Naive thymus-derived CD4-positive, alpha-beta T cell (primary cell): ENCODE measurements at regions not wholly inside any gene's neighbourhood (a gene's known extent, or its start where the extent isn't known, plus 50 kb on each side); places are given as distances from the start of the nearest gene placed in this dataset.

Source experiments
- ATAC-seq: fragments of 150-1000 bp; cut with Tn5 transposase; 2 replicates; pipeline ENCODE4 v1.10.0; 2021; ENCODE audit warnings: mild to moderate bottlenecking, moderate library complexity
- CTCF ChIA-PET: fragments of 350-600 bp; sonication (Branson Sonifier 250); formaldehyde crosslinking; loops from one replicate; lab custom pipeline; 2021; ENCODE audit warnings: antibody characterized with exemption; lab: Charles Lee
- POLR2A ChIA-PET: fragments of 350-600 bp; sonication (Branson Sonifier 250); formaldehyde crosslinking; loops from one replicate; lab custom pipeline; 2021; ENCODE audit warnings: antibody characterized with exemption, inconsistent platforms; lab: Charles Lee
- DNase-seq, 9 donors: peaks; one replicate each; pipeline versions ENCODE4 v3.0.0 to v3.0.0-alpha.2; 2020 to 2022; ENCODE audit warnings: mixed read lengths in 1 of 9
- H3K27ac ChIP-seq: one replicate; pipeline ENCODE4 v1.7.0; 2013; ENCODE audit warnings: mild to moderate bottlenecking, low read depth, low read length, moderate library complexity
- H3K27me3 ChIP-seq, 2 donors: one replicate each; pipeline ENCODE4 v1.7.0; 2013; ENCODE audit warnings: low read length in 2 of 2, mild to moderate bottlenecking in 2 of 2, moderate library complexity in 2 of 2; ENCODE audit not compliant: control insufficient read depth in 2 of 2, insufficient read depth in 2 of 2
- H3K36me3 ChIP-seq, 3 experiments: 1 replicate in 2 of 3; 2 replicates in 1 of 3; pipeline ENCODE4 v1.7.0; 2013; ENCODE audit warnings: low read length in 3 of 3, mild to moderate bottlenecking in 3 of 3, moderate library complexity in 1 of 3; ENCODE audit not compliant: insufficient read depth in 3 of 3, control insufficient read depth in 2 of 3
- H3K4me1 ChIP-seq, 2 donors: one replicate each; pipeline ENCODE4 v1.7.0; 2013; ENCODE audit warnings: low read length in 2 of 2, mild to moderate bottlenecking in 2 of 2, moderate library complexity in 1 of 2; ENCODE audit not compliant: control insufficient read depth in 2 of 2, insufficient read depth in 2 of 2
- H3K4me3 ChIP-seq: 2 replicates; pipeline ENCODE4 v1.7.0; 2013; ENCODE audit warnings: mild to moderate bottlenecking, low read length
- H3K9me3 ChIP-seq, 3 experiments: 1 replicate in 2 of 3; 2 replicates in 1 of 3; pipeline ENCODE4 v1.7.0; 2013; ENCODE audit warnings: low read length in 3 of 3; ENCODE audit not compliant: control insufficient read depth in 2 of 3
- H3K27ac Mint-ChIP-seq, 9 donors: one replicate each; pipeline ENCODE4 v1.8.0; 2020 to 2022; ENCODE audit warnings: mixed read lengths in 9 of 9, mild to moderate bottlenecking in 8 of 9, moderate library complexity in 5 of 9, inconsistent platforms in 2 of 9
- H3K27me3 Mint-ChIP-seq, 5 donors: one replicate each; pipeline ENCODE4 v1.8.0; 2021 to 2022; ENCODE audit warnings: mixed read lengths in 5 of 5, mild to moderate bottlenecking in 1 of 5
- H3K36me3 Mint-ChIP-seq, 5 donors: one replicate each; pipeline ENCODE4 v1.8.0; 2020 to 2022; ENCODE audit warnings: mixed read lengths in 5 of 5, mild to moderate bottlenecking in 3 of 5, inconsistent platforms in 1 of 5
- H3K4me1 Mint-ChIP-seq, 7 donors: one replicate each; pipeline ENCODE4 v1.8.0; 2020 to 2022; ENCODE audit warnings: mixed read lengths in 7 of 7, mild to moderate bottlenecking in 3 of 7, inconsistent platforms in 1 of 7
- H3K4me3 Mint-ChIP-seq, 10 donors: one replicate each; pipeline ENCODE4 v1.8.0; 2020 to 2022; ENCODE audit warnings: mild to moderate bottlenecking in 10 of 10, mixed read lengths in 10 of 10, moderate library complexity in 6 of 10, inconsistent platforms in 2 of 10
- H3K9me3 Mint-ChIP-seq, 11 donors: one replicate each; pipeline ENCODE4 v1.8.0; 2020 to 2022; ENCODE audit warnings: mixed read lengths in 11 of 11, mild to moderate bottlenecking in 4 of 11, inconsistent platforms in 1 of 11, moderate library complexity in 1 of 11
- intact Hi-C, 2 donors: fragments of 100-400 bp; cut with micrococcal nuclease; formaldehyde crosslinking; loops; one replicate each; pipeline ENCODE4 v1.15.1; 2023

DNA sequence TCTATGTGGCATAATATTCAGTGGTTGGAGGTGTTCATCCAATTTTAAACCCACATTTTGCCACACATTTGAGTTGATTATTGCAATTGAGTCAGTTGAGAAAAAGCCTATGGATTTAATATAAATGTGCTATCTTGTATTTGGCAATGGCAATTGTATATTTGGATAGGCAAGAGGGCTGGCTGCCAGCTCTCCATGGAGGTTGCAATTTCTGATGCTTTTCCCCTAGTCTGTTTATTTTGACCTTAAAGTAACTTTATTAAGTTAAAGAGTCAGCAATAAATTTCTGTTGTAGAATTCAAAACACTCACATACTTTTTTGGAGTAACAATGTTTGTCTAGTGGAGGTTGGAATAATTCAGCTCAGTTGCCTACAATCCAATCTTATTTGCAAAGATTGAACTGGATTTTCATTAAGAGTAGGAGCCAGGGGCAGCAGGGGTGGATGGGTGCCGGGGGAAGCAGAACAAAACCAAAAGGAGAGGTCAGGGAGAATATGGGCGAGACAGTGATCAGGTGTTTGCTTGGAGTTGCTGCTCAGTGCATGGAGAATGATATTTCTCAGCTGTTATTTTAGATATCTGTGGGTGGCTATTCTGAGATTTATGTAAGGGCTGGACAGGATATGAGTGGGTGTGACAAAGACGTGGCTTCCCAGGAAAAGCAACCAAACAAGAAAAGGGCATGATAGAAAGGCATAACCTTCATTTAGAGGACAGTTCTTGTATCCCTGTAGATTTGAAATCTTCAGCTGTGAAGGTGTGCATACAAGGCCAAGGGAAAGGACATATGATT, 163.0 kb downstream of the HDGFL1 start:
- ATAC-seq (no peak), DNase-seq (no peak)
- Mint-ChIP-seq H3K4me3 (no peak overlapping the region), H3K27ac (no peak overlapping the region), H3K4me1 (no peaks in the 10 kb centered on the region), H3K36me3 (no peaks in the 10 kb centered on the region), H3K27me3 (no peaks in the 10 kb centered on the region), H3K9me3 (peaks cover 0 to 5% (median 0%) of the 10 kb centered on the region in 11 donors)
- Histone ChIP-seq H3K36me3 (no peaks in the 10 kb centered on the region), H3K4me1 (no peaks in the 10 kb centered on the region), H3K27ac (no peak overlapping the region), H3K9me3 (no peaks in the 10 kb centered on the region), H3K4me3 (no peak overlapping the region), H3K27me3 (no peaks in the 10 kb centered on the region)
- CTCF ChIA-PET: no interaction called here
- POLR2A ChIA-PET: no interaction called here
- intact Hi-C loops: no loop called here

DNA sequence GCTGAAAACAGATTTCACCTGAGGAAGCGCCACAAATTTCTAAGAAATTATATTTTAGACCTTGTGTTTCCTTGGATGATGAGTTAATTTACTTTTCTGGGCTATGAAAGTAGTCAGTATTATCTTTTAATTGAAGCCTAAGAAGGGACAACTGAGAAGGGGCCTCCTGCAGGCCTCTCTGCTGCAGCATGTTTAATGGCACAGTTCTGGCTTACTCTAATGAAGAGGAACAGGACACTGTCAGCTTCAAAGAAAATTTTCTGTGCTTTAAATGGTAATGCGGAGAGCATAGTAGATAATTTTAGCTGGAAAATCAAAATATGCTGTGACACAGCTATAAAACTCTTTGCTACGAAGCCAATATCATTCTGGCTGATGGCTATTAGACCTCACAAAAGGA, 167.4 kb downstream of the HDGFL1 start:
- DNase-seq (no peak), ATAC-seq (no peak)
- peaks cover 0 to 5% (median 0%) of the 10 kb centered on the region in 11 donors for H3K9me3 Mint-ChIP-seq
- no peak overlapping the region for H3K4me3 ChIP-seq
- no peaks in the 10 kb centered on the region for H3K9me3 ChIP-seq
- POLR2A ChIA-PET: no interaction called here
- no peaks in the 10 kb centered on the region for H3K36me3 Mint-ChIP-seq
- H3K4me1 ChIP-seq: no peaks in the 10 kb centered on the region
- no peak overlapping the region for H3K27ac Mint-ChIP-seq
- no peaks in the 10 kb centered on the region for H3K27me3 Mint-ChIP-seq
- H3K27ac ChIP-seq: no peak overlapping the region
- CTCF ChIA-PET: no interaction called here
- H3K4me3 Mint-ChIP-seq: no peak overlapping the region
- intact Hi-C loops: no loop called here
- H3K27me3 ChIP-seq: no peaks in the 10 kb centered on the region
- no peaks in the 10 kb centered on the region for H3K4me1 Mint-ChIP-seq
- no peaks in the 10 kb centered on the region for H3K36me3 ChIP-seq

GRCh38 chr6:22737331-22737730, 168.0 kb downstream of the HDGFL1 start:
- no peaks in the 10 kb centered on the region for H3K4me1 ChIP-seq
- no peaks in the 10 kb centered on the region for H3K36me3 ChIP-seq
- ChIA-PET POLR2A (interaction anchor here (0.5 kb wide), 1 partner anchor 1139 kb away, joined by 4 read pairs; no protein-coding TSS in a partner anchor), CTCF (no interaction called here)
- no peak overlapping the region for H3K4me3 ChIP-seq
- ATAC-seq (no peak), DNase-seq (no peak)
- H3K27ac ChIP-seq: no peak overlapping the region
- peaks cover 0 to 5% (median 2%) of the 10 kb centered on the region in 11 donors for H3K9me3 Mint-ChIP-seq
- intact Hi-C loops: no loop called here
- no peaks in the 10 kb centered on the region for H3K27me3 ChIP-seq
- no peak overlapping the region for H3K27ac Mint-ChIP-seq
- no peaks in the 10 kb centered on the region for H3K27me3 Mint-ChIP-seq
- H3K4me3 Mint-ChIP-seq: no peak overlapping the region
- no peaks in the 10 kb centered on the region for H3K9me3 ChIP-seq
- H3K36me3 Mint-ChIP-seq: no peaks in the 10 kb centered on the region
- H3K4me1 Mint-ChIP-seq: no peaks in the 10 kb centered on the region

- H3K27ac Mint-ChIP-seq: no peak overlapping the region
- DNase-seq (no peak), ATAC-seq (no peak)
- no peaks in the 10 kb centered on the region for H3K36me3 ChIP-seq
- no peaks in the 10 kb centered on the region for H3K4me1 Mint-ChIP-seq
- ChIA-PET POLR2A (no interaction called here), CTCF (no interaction called here)
- H3K27me3 Mint-ChIP-seq: no peaks in the 10 kb centered on the region
- H3K27me3 ChIP-seq: no peaks in the 10 kb centered on the region
- no peaks in the 10 kb centered on the region for H3K9me3 ChIP-seq
- no peak overlapping the region for H3K4me3 Mint-ChIP-seq
- H3K9me3 Mint-ChIP-seq: peaks cover 0 to 10% (median 0%) of the 10 kb centered on the region in 11 donors
- H3K4me3 ChIP-seq: no peak overlapping the region
- H3K36me3 Mint-ChIP-seq: no peaks in the 10 kb centered on the region
- H3K4me1 ChIP-seq: no peaks in the 10 kb centered on the region
- no peak overlapping the region for H3K27ac ChIP-seq
- intact Hi-C loops: no loop called here
Measured at GRCh38 chr6:22738194-22738593, 168.8 kb downstream of the HDGFL1 start.

DNA sequence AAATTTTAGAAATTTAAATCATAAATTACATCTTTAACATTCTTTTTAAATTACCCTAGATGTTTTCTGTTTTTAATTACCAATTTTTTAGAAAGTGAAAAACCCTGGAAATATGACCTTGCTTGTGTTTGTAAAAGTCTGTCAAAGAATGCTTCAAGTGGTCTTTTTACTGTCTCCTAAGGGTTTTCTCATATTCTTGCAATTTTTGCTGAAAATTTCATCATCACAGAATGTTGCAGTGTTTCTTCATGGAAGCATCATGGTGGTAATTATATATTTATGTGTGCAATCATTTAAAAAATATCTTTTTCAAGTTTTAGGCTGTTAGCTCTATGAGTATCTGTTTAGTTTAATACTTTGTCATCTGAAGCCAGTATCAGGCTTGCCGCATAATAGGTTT, 178.2 kb downstream of the HDGFL1 start:
- Mint-ChIP-seq H3K4me3 (no peak overlapping the region), H3K36me3 (no peaks in the 10 kb centered on the region)

GRCh38 chr6:22748681-22749080, 179.3 kb downstream of the HDGFL1 start:
- Mint-ChIP-seq H3K27ac (no peak overlapping the region), H3K27me3 (no peaks in the 10 kb centered on the region), H3K9me3 (peaks cover 0 to 10% (median 0%) of the 10 kb centered on the region in 11 donors), H3K36me3 (no peaks in the 10 kb centered on the region), H3K4me3 (no peak overlapping the region), H3K4me1 (peaks cover 0 to 2% (median 0%) of the 10 kb centered on the region in 7 donors)
- intact Hi-C loops: no loop called here
- H3K4me3 ChIP-seq: no peak overlapping the region
- ChIA-PET CTCF (no interaction called here), POLR2A (no interaction called here)
- ATAC-seq (no peak), DNase-seq (no peak)
- no peaks in the 10 kb centered on the region for H3K9me3 ChIP-seq
- H3K27ac ChIP-seq: no peak overlapping the region
- no peaks in the 10 kb centered on the region for H3K36me3 ChIP-seq
- H3K4me1 ChIP-seq: no peaks in the 10 kb centered on the region
- H3K27me3 ChIP-seq: no peaks in the 10 kb centered on the region

More for the DNA sequence above, 178.2 kb downstream of the HDGFL1 start:
- H3K27ac Mint-ChIP-seq: no peak overlapping the region
- ChIA-PET CTCF (no interaction called here), POLR2A (no interaction called here)
- H3K4me1 Mint-ChIP-seq: peaks cover 0 to 2% (median 0%) of the 10 kb centered on the region in 7 donors
- no peaks in the 10 kb centered on the region for H3K27me3 ChIP-seq
- ATAC-seq (no peak), DNase-seq (no peak)
- H3K27me3 Mint-ChIP-seq: no peaks in the 10 kb centered on the region
- H3K9me3 ChIP-seq: no peaks in the 10 kb centered on the region
- H3K36me3 ChIP-seq: no peaks in the 10 kb centered on the region
- no peak overlapping the region for H3K27ac ChIP-seq
- intact Hi-C loops: no loop called here
- no peaks in the 10 kb centered on the region for H3K4me1 ChIP-seq
- H3K4me3 ChIP-seq: no peak overlapping the region
- peaks cover 0 to 13% (median 0%) of the 10 kb centered on the region in 11 donors for H3K9me3 Mint-ChIP-seq

DNA sequence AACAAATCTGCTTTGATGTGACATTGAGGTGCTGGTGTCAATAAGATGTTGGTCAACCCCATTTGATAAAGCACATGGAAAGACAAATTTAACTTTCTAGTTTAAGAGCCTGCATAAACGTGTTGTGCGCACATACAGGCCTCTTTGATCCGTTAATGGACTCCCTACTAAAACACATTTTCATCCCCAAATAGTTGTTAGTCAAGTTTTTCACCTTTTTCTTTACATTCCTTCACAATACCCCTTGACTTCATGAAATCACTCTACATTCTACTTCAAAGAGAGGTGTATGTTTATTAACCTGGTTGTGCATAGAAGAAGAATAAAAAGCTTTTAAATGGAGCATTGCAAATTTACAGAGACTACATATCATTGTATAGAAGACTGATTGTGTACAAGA, 180.3 kb downstream of the HDGFL1 start:
- no peak overlapping the region for H3K27ac ChIP-seq
- H3K36me3 ChIP-seq: no peaks in the 10 kb centered on the region
- Mint-ChIP-seq H3K4me1 (peaks cover 0 to under 1% (median 0%) of the 10 kb centered on the region in 7 donors), H3K4me3 (no peak overlapping the region), H3K36me3 (no peaks in the 10 kb centered on the region), H3K9me3 (peaks cover 0 to 10% (median 0%) of the 10 kb centered on the region in 11 donors), H3K27me3 (no peaks in the 10 kb centered on the region), H3K27ac (no peak overlapping the region)
- DNase-seq (no peak), ATAC-seq (no peak)
- no peaks in the 10 kb centered on the region for H3K27me3 ChIP-seq
- no peaks in the 10 kb centered on the region for H3K9me3 ChIP-seq
- no peaks in the 10 kb centered on the region for H3K4me1 ChIP-seq
- no peak overlapping the region for H3K4me3 ChIP-seq
- ChIA-PET POLR2A (no interaction called here), CTCF (no interaction called here)
- intact Hi-C loops: no loop called here
